Liver (tissue), 3 donors: ENCODE measurements at regions not wholly inside any gene's neighbourhood (a gene's known extent, or its start where the extent isn't known, plus 50 kb on each side); places are given as distances from the start of the nearest gene placed in this dataset.

ENCODE experiments used
- CTCF ChIP-seq: fragments of 150-350 bp; IDR thresholded peaks from 2 replicates; pipeline ENCODE4 v1.5.1; 2017; ENCODE audit warnings: improper control_type of control experiment, low read depth, low read length; ENCODE audit not compliant: missing input control
- EGR1 ChIP-seq, 2 donors: IDR thresholded peaks; 2 replicates each; pipeline ENCODE4 v1.6.1; 2016 to 2018; ENCODE audit warnings: antibody characterized with exemption in 2 of 2, low read depth in 2 of 2
- FOXA1 ChIP-seq: IDR thresholded peaks from 2 replicates; pipeline ENCODE4 v1.6.1; 2016; ENCODE audit warnings: antibody characterized with exemption
- GABPA ChIP-seq, 2 donors: IDR thresholded peaks in 1 of 2; conservative IDR thresholded peaks in 1 of 2; 2 replicates each; pipeline ENCODE4 v1.6.1; 2016; ENCODE audit warnings: antibody characterized with exemption in 2 of 2, mild to moderate bottlenecking in 1 of 2, moderate library complexity in 1 of 2
- HNF4A ChIP-seq, 2 donors: conservative IDR thresholded peaks; 2 replicates each; pipeline ENCODE4 v1.6.1; 2016; ENCODE audit warnings: antibody characterized with exemption in 2 of 2, mild to moderate bottlenecking in 2 of 2
- HNF4G ChIP-seq: IDR thresholded peaks from 2 replicates; pipeline ENCODE4 v1.6.1; 2016; ENCODE audit warnings: antibody characterized with exemption
- JUND ChIP-seq, 2 donors: IDR thresholded peaks; 2 replicates each; pipeline ENCODE4 v1.6.1; 2016; ENCODE audit warnings: antibody characterized with exemption in 2 of 2
- MAX ChIP-seq: IDR thresholded peaks from 2 replicates; pipeline ENCODE4 v1.6.1; 2016; ENCODE audit warnings: antibody characterized with exemption
- SP1 ChIP-seq: IDR thresholded peaks from 2 replicates; pipeline ENCODE4 v1.6.1; 2018; ENCODE audit warnings: antibody characterized with exemption, mild to moderate bottlenecking
- TAF1 ChIP-seq: conservative IDR thresholded peaks from 2 replicates; pipeline ENCODE4 v1.6.1; 2016; ENCODE audit warnings: antibody characterized with exemption, mild to moderate bottlenecking
- YY1 ChIP-seq: IDR thresholded peaks from 2 replicates; pipeline ENCODE4 v1.6.1; 2016; ENCODE audit warnings: antibody characterized with exemption, mild to moderate bottlenecking
- ZBTB33 ChIP-seq: IDR thresholded peaks from 2 replicates; pipeline ENCODE4 v1.6.1; 2016; ENCODE audit warnings: antibody characterized with exemption
- TF ChIP-seq, protein P1 (sequence below): IDR thresholded peaks from 2 replicates; pipeline ENCODE4 v1.6.1; 2016; ENCODE audit warnings: antibody characterized with exemption, mild to moderate bottlenecking
- donor health status: healthy.
- donor health status: healthy.

DNA sequence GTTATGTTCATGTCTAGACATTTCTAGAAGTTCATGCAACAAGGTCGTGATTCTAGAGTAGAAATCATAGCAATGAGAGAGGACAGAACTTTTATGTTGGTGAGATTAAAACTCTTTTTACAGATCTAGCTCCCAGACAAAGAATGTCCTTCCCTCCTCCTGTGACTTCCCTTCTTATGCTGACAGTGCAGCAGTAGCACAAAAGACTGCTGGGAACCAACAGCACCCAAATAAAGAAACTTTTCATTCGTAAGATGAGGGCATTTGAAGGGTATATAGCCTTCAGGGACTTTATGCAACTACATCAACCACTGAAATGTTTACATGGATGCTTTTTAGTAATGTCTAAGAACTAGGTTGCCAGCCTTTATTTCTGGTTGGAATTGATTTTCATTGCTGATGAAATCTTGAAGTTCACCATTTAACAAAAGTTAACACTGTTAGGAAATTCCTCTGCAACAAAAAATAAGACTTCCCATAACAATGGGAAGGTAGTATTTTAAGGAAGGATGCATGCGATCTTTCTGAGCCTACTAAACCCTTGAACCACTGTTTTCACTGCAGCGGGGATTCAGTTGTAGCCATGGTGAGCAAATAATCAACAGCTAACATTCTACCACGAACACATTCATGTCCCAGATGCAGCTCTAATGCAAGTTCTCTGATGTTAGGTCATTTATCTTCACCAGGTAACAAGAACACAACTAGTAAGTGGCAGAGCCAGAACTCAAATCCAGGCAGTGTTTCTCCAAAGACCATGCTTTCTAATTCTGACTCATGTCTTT, 672.8 kb downstream of the PTPRC start:
- TF ChIP-seq TAF1 (no peak), CTCF (no peak), JUND (IDR thresholded peaks at IDR 0.05) (no peak), HNF4G (no peak), HNF4A (conservative IDR thresholded peaks at IDR 0.05) (no peak), SP1 (no peak), YY1 (no peak), ZBTB33 (no peak), MAX (no peak), GABPA (IDR thresholded peaks at IDR 0.05 in 1 of 2, conservative IDR thresholded peaks at IDR 0.05 in 1 of 2) (no peak), EGR1 (IDR thresholded peaks at IDR 0.05; ENCODE audit: low read depth in 2 of 2) (no peak), FOXA1 (no peak)
- TF ChIP-seq, protein P1, sequence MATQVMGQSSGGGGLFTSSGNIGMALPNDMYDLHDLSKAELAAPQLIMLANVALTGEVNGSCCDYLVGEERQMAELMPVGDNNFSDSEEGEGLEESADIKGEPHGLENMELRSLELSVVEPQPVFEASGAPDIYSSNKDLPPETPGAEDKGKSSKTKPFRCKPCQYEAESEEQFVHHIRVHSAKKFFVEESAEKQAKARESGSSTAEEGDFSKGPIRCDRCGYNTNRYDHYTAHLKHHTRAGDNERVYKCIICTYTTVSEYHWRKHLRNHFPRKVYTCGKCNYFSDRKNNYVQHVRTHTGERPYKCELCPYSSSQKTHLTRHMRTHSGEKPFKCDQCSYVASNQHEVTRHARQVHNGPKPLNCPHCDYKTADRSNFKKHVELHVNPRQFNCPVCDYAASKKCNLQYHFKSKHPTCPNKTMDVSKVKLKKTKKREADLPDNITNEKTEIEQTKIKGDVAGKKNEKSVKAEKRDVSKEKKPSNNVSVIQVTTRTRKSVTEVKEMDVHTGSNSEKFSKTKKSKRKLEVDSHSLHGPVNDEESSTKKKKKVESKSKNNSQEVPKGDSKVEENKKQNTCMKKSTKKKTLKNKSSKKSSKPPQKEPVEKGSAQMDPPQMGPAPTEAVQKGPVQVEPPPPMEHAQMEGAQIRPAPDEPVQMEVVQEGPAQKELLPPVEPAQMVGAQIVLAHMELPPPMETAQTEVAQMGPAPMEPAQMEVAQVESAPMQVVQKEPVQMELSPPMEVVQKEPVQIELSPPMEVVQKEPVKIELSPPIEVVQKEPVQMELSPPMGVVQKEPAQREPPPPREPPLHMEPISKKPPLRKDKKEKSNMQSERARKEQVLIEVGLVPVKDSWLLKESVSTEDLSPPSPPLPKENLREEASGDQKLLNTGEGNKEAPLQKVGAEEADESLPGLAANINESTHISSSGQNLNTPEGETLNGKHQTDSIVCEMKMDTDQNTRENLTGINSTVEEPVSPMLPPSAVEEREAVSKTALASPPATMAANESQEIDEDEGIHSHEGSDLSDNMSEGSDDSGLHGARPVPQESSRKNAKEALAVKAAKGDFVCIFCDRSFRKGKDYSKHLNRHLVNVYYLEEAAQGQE: no peak
